C4-2B (cell line): ENCODE measurements at regions not wholly inside any gene's neighbourhood (a gene's known extent, or its start where the extent isn't known, plus 50 kb on each side); places are given as distances from the start of the nearest gene placed in this dataset.

Experiments used
- ZFX ChIP-seq: fragments of 450-650 bp; IDR thresholded peaks from 2 replicates; pipeline ENCODE4 v1.6.1; 2017
- TF ChIP-seq, protein P1 (sequence below): fragments of 450-650 bp; conservative IDR thresholded peaks from 2 replicates; pipeline ENCODE4 v1.5.1; 2017; ENCODE audit warnings: mild to moderate bottlenecking

DNA sequence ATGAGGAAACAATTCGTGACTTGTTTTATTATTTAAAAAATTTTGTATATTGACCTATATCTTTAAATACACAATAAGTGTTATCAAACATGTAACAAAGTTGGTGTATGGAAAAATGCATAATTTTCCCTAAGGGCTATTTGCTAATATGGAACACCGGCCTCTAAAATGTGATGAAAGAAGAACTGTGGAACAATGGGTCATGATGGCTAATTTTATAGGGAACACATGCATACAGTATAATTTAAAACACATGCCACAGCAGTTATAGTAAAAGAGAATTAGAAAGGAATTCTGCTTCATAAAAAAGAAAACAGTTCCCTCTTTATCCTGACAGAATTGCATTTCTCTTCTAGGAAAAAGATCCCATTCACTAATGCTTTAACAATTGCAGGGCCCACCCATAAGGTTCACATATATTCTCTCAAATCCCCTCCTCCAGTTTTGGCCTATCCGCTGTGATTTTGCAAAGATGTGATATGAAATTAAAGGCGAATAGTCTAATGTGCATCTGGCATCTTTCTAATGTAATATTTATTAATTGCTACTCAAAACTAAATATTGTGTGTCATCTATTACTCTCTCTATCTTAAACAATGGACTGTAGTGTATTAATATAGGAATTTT, 628.1 kb upstream of the CITED2 start:
- TF ChIP-seq, protein P1, sequence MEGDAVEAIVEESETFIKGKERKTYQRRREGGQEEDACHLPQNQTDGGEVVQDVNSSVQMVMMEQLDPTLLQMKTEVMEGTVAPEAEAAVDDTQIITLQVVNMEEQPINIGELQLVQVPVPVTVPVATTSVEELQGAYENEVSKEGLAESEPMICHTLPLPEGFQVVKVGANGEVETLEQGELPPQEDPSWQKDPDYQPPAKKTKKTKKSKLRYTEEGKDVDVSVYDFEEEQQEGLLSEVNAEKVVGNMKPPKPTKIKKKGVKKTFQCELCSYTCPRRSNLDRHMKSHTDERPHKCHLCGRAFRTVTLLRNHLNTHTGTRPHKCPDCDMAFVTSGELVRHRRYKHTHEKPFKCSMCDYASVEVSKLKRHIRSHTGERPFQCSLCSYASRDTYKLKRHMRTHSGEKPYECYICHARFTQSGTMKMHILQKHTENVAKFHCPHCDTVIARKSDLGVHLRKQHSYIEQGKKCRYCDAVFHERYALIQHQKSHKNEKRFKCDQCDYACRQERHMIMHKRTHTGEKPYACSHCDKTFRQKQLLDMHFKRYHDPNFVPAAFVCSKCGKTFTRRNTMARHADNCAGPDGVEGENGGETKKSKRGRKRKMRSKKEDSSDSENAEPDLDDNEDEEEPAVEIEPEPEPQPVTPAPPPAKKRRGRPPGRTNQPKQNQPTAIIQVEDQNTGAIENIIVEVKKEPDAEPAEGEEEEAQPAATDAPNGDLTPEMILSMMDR, result no peak
- no peak for TF ChIP-seq ZFX
